IPS-18a (cell line): ENCODE measurements at regions not wholly inside any gene's neighbourhood (a gene's known extent, or its start where the extent isn't known, plus 50 kb on each side); places are given as distances from the start of the nearest gene placed in this dataset.

Experiments used
- H3K27ac ChIP-seq: one replicate; pipeline ENCODE4 v1.5.1; 2013; ENCODE audit warnings: low read length
- H3K27me3 ChIP-seq: one replicate; pipeline ENCODE4 v1.6.1; 2013; ENCODE audit warnings: mild to moderate bottlenecking, low read length; ENCODE audit not compliant: control insufficient read depth, insufficient read depth
- H3K36me3 ChIP-seq: one replicate; pipeline ENCODE4 v1.6.1; 2013; ENCODE audit warnings: low read depth, low read length; ENCODE audit not compliant: control insufficient read depth
- H3K4me1 ChIP-seq: one replicate; pipeline ENCODE4 v1.6.1; 2013; ENCODE audit warnings: low read depth, low read length; ENCODE audit not compliant: control insufficient read depth
- H3K4me3 ChIP-seq: one replicate; pipeline ENCODE4 v1.5.1; 2013; ENCODE audit warnings: low read length
- H3K9ac ChIP-seq: one replicate; pipeline ENCODE4 v1.6.1; 2013; ENCODE audit warnings: mild to moderate bottlenecking, low read length, moderate library complexity
- H3K9me3 ChIP-seq: one replicate; pipeline ENCODE4 v1.6.1; 2013; ENCODE audit warnings: low read depth, low read length; ENCODE audit not compliant: control insufficient read depth

DNA sequence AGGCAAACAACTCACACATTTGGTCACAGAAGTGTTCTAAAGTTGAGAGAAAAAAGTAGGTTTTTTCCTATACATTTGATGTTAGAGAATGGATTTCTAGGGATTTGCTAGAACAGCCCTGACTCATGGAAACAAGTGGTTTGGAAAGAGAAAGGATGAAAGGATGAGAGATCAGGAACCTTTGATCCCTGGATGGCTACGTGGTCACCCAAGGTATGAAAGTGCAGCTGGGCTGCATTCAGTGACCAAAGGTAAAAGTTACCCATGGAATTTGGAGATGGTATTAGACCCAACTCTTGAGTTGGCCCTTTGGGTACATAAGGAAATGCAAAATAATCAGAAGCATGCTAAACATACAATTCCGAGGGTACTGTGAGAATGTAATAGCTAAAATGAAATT lies 61.3 kb upstream of the SPIN1 start:
- Histone ChIP-seq H3K4me3 (no peak overlapping the region), H3K9me3 (no peaks in the 10 kb centered on the region), H3K4me1 (no peaks in the 10 kb centered on the region), H3K27me3 (no peaks in the 10 kb centered on the region), H3K9ac (no peak overlapping the region), H3K36me3 (no peaks in the 10 kb centered on the region), H3K27ac (no peak overlapping the region)

DNA sequence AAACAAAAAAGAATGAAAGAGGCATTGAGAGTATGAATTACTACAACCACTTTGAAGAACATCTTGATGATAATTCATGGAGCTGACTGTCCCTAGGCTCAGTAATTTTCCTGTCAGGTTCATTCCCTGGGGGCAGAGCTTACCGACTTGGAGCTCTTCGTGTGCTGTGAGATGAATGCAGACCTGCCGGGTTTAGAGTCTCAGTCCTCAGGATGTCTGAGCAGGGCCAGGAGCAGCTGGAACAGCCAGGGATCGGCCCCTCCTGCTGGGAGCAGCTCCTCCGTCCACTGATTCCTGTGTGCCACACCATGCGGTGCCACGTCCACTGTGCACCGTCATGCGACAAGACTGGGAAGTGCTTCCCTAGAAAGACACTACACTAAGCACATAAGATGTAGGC lies 62.2 kb upstream of the SPIN1 start:
- H3K9ac ChIP-seq, result no peak overlapping the region
- H3K9me3 ChIP-seq, result no peaks in the 10 kb centered on the region
- H3K27me3 ChIP-seq, result no peaks in the 10 kb centered on the region
- no peak overlapping the region for H3K27ac ChIP-seq
- H3K36me3 ChIP-seq, result no peaks in the 10 kb centered on the region
- H3K4me3 ChIP-seq, result no peak overlapping the region
- H3K4me1 ChIP-seq, result no peaks in the 10 kb centered on the region

DNA sequence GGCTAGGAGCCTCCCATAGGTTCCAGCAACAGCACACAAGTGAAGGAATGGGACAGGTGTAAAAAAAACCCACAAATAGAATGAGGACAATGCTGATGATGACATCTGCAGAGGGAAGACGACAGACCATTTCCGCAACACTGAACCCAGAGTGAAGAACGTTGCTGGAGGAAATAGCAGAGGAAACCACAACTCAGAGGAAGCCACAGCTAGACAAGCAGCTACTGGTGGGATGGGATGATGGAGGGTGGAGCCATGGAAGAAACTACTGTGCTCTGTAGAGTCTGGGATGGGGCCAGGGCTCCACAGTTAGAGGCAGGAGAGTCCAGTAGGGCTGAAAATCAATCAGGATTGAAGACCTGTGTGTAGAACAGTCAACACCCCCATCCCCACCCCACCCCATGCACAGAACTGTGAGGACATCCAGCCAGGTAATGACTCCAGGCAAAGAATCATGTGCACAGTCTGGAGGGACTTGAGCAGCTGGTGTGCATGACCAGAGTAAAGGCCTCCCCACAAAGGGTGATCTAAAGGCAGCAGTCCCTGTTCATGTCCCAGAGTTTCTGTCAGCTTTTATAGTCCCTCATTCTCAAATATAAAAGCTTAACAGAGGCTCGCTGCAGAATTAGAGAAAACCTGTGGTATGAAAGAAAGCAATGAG lies 65.2 kb upstream of the SPIN1 start:
- Histone ChIP-seq H3K4me3 (no peak overlapping the region), H3K36me3 (no peaks in the 10 kb centered on the region), H3K27ac (no peak overlapping the region), H3K9ac (no peak overlapping the region), H3K27me3 (no peaks in the 10 kb centered on the region), H3K9me3 (no peaks in the 10 kb centered on the region), H3K4me1 (no peaks in the 10 kb centered on the region)

DNA sequence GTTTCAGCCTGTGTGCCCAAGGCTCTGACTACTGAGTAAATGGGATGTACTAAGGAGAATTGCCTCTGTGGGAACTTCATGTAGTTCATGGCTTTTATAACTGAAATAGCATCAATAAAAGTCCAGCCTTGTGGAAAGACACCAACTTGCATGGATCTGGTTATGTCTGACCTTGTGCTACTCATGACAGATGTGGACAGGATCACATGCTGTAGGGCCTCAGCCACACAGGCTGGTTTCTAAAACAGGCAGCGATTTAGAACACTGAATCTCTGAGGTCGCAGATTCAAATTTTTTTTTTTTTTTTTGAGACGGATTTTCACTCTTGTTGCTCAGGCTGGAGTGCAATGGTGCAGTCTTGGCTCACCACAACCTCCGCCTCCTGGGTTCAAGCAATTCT lies 66.5 kb upstream of the SPIN1 start:
- Histone ChIP-seq H3K9ac (no peak overlapping the region), H3K4me3 (no peak overlapping the region), H3K36me3 (no peaks in the 10 kb centered on the region), H3K27me3 (no peaks in the 10 kb centered on the region), H3K27ac (no peak overlapping the region), H3K4me1 (no peaks in the 10 kb centered on the region), H3K9me3 (no peaks in the 10 kb centered on the region)

DNA sequence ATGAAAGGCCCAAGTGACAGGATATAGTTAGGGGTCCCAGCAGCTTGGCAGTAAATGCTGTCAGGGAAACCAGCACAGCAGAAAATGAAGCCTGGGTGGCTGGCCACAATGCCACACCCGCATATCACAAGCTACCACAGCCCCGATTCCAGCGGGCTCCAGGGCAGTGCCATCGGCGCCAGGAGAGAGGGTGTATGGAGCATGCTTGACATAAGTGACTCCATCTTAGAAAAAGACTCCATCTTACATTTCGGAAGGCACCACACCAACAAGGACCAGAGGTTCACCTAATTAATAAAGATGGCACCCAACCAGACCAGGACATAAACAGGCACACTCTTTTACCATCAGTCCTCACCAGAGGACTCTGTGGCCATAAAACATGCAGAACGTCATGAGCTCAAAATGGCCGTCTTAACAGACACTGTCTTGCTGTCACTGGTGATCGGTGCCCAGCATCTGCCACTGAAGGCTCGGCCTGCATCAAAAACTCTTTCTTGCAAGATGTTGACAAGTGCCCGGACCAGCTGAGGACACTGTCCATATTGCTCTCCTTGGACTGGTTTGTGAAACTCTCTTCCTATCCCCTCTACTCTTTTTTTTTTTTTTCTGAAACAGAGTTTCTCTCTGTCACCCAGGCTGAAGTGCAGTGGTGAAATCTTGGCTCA lies 67.4 kb upstream of the SPIN1 start:
- no peak overlapping the region for H3K4me3 ChIP-seq
- H3K9ac ChIP-seq, result no peak overlapping the region
- no peaks in the 10 kb centered on the region for H3K36me3 ChIP-seq
- no peaks in the 10 kb centered on the region for H3K27me3 ChIP-seq
- H3K9me3 ChIP-seq, result no peaks in the 10 kb centered on the region
- no peak overlapping the region for H3K27ac ChIP-seq
- H3K4me1 ChIP-seq, result no peaks in the 10 kb centered on the region

DNA sequence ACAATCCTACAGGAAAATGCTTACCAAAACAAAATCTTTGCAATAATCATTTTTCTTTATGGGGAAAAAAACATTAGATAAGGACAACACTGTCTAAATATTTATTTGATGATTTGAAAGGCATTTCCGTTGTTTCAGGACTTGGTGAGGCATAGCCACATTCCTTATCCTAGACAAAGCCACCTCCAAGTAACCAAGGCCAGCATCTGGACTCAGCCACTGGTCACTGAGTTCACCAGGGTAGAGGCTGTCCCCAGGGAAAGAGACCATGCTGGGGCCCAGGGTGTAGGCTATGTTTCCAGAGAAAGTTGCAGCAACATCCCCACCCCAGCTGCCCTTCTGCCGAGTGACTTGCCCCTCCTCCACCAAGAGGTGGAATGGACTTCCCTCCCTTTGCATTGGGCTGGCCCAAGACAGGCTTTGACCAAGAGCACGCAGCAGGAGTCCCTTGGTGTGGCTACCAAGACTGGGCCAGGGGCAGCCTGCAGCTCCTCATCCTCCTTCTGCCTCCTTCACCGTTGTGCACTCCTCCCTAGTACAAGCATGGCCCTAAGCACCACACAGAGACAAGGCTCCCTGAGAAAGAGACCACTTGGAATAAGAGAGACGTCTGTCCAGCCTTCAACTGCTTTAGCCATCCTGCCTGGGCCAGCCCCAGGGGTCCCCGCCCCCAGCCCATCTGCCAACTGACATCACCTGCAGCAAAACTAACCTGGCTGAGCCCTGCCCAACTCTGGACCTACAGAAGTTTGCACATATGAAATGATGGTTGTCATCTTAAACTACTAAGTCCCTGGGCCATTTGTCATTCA lies 68.1 kb upstream of the SPIN1 start:
- Histone ChIP-seq H3K27me3 (no peaks in the 10 kb centered on the region), H3K27ac (no peak overlapping the region), H3K9me3 (no peaks in the 10 kb centered on the region), H3K4me1 (no peaks in the 10 kb centered on the region), H3K36me3 (no peaks in the 10 kb centered on the region), H3K9ac (no peak overlapping the region), H3K4me3 (no peak overlapping the region)

DNA sequence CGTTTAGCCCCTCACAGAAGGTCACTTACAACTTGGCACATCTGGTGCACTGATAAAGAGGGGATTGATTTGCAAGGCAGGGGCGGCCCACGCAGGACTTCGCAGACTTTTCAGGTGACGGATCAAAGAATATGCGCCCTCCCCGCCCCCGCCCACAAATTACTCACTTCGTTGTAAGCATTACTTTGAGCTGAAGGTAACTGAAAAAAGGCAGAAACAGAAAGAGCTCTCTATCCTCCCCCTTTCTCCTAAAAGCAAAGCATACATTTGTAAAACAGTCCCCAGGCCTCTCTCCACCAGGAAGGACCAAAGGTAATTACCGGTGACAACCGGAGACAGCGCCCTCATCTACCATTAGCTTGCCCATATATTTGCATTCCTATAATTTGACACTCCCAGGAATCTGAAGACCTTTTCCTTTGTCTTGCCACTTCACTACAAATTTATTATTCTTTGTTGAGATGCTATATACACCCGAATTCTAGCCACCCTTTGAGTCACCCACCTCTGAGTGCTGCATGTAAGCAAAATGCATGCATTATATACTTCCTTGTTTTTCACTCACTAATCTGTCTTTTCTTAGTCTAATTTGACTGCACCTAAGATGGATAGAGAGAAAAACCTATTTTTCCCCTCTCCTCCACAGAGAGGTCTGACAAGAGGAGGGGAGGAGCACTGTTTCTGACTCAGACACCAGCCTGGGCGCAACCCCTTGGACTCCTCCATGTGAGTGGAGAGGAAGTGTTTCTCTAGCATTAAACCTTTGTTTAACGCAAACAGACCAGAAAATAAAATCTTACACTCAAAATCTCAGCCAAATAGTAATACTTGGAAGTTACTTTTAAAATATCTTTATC lies 74.7 kb upstream of the SPIN1 start:
- Histone ChIP-seq H3K4me1 (peaks cover 16% of the 10 kb centered on the region), H3K9ac (no peak overlapping the region), H3K36me3 (no peaks in the 10 kb centered on the region), H3K27me3 (no peaks in the 10 kb centered on the region), H3K9me3 (no peaks in the 10 kb centered on the region), H3K27ac (no peak overlapping the region), H3K4me3 (peak overlapping the region; percentile 37)

DNA sequence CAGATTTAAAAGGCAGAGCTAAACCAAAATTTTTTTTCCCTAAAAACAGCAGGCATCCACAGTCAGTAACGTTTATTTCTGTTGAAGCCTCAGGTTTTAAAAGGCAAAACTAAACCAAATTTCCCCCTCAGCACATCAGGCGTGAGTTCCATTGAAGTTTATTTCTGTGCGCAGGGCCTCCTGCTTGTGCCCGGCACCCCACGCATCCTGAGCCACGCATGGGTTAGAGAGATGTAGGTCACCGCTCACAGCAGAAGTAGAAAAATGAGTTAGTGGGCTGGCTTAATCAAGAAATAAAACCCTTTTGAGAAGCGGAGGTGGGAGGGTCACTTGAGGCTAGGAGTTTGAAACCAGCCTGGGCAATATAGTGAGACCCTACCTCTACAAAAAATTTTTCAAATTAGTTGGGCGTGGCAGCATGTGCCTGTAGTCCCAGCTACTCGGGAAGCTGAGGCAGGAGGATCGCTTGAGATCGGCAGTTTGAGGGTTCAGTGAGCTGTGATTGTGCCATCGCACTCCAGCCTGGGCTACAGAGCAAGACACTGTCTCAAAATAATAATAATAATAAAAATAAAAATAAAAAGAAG lies 75.6 kb upstream of the SPIN1 start:
- Histone ChIP-seq H3K27me3 (no peaks in the 10 kb centered on the region), H3K4me3 (no peak overlapping the region), H3K4me1 (peaks cover 16% of the 10 kb centered on the region), H3K9me3 (no peaks in the 10 kb centered on the region), H3K27ac (no peak overlapping the region), H3K9ac (no peak overlapping the region), H3K36me3 (no peaks in the 10 kb centered on the region)

DNA sequence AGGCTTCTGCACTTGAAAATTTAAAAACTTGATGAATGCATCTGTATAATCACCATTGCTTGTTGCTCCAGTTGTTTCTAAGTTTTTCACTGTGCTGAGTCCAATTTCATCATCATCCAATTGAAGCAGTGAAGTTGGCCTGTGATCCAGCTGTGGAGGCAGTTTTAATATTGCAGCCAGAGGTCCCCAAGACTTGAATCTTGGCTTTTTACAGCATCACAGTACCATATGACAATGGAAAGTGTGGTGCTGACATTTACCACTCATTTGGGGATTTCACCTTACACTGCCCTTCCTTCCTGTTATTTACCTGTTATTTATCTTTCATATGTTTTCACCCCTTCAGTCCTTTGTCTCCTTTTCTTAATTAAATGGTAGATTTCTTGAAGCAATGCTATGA lies 76.2 kb upstream of the SPIN1 start:
- H3K4me3 ChIP-seq, result no peak overlapping the region
- no peak overlapping the region for H3K9ac ChIP-seq
- no peaks in the 10 kb centered on the region for H3K9me3 ChIP-seq
- H3K4me1 ChIP-seq, result peaks cover 16% of the 10 kb centered on the region
- H3K27ac ChIP-seq, result no peak overlapping the region
- no peaks in the 10 kb centered on the region for H3K36me3 ChIP-seq
- H3K27me3 ChIP-seq, result no peaks in the 10 kb centered on the region

DNA sequence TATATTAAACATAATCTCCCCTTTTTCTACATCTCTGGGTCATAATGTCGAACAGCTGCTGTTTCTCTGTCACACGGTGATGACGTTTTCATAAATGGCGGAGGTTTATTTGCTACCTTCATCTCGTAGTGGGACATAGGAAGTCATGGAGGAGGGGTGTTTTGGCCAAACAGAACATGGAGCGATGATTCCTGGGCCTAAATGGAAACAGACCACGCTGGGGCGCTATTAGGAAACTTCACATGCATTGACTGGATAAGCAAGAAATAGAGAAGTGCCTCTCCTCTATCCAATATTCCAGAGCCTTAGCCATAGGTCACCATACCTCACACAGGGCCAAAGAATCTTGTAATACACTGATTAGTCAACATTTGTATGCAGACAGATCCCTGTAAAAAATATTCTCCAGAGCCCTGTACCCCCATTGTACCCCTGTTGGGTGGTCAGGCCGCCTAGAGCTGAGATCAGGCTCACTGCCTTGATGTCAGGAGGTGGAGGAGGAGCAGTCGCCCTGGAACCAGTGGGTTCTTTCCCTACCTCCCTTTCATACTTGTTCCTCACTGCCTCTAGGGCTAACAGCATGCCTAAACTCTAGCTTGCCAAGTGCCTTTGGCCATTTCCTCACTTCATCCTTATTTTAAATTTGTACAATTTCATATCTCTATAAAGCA lies 77.8 kb upstream of the SPIN1 start:
- no peaks in the 10 kb centered on the region for H3K9me3 ChIP-seq
- H3K27ac ChIP-seq, result no peak overlapping the region
- H3K9ac ChIP-seq, result no peak overlapping the region
- no peaks in the 10 kb centered on the region for H3K36me3 ChIP-seq
- no peak overlapping the region for H3K4me3 ChIP-seq
- H3K27me3 ChIP-seq, result no peaks in the 10 kb centered on the region
- peaks cover 16% of the 10 kb centered on the region for H3K4me1 ChIP-seq
